ENCODE measurements at regions not wholly inside any gene's neighbourhood (a gene's known extent, or its start where the extent isn't known, plus 50 kb on each side); places are given as distances from the start of the nearest gene placed in this dataset.
"Not testable (repeated sequence)": the region's sequence is repeated elsewhere in the genome, so short reads cannot be mapped to it uniquely, and the experiment has no call there.

- Mint-ChIP-seq H3K4me3 (no peak overlapping the region), H3K27me3 (no peaks in the 10 kb centered on the region), H3K4me1 (ENCODE audit: low read depth) (peaks cover 6% of the 10 kb centered on the region), H3K36me3 (ENCODE audit: low read depth) (no peaks in the 10 kb centered on the region), H3K9me3 (peaks cover 2% of the 10 kb centered on the region), H3K27ac (no peak overlapping the region)
- POLR2A ChIA-PET, result interaction anchor here (0.8 to 1.4 kb wide), 2 partner anchors 17 to 22 kb away, joined by 3 to 4 read pairs; no protein-coding TSS in a partner anchor
- ATAC-seq (ENCODE audit: poor library complexity) (no peak), DNase-seq (no peak)
- Histone ChIP-seq H3K27me3 (ENCODE audit: control insufficient read depth in 1 of 2, insufficient read depth in 2 of 2, low read length in 2 of 2) (no peaks in the 10 kb centered on the region), H3K9me3 (ENCODE audit: control insufficient read depth in 1 of 2, insufficient read depth in 1 of 2, low read length in 2 of 2) (peaks cover 0 to 5% of the 10 kb centered on the region in 2 experiments), H3K36me3 (ENCODE audit: insufficient read depth, low read length) (no peaks in the 10 kb centered on the region), H3K27ac (ENCODE audit: low read depth in 1 of 2, low read length in 2 of 2) (no peak overlapping the region), H3K4me3 (ENCODE audit: low read length) (no peak overlapping the region), H3K4me1 (ENCODE audit: insufficient read depth, low read length) (no peaks in the 10 kb centered on the region)
- TF ChIP-seq CTCF (IDR thresholded peaks at IDR 0.05), result no peak
- CTCF ChIA-PET, result no interaction called here
- intact Hi-C loops (cut with DNase I, micrococcal nuclease), result loop anchor here in 1 of 2 experiments (5.0 kb wide), 1 partner anchor 45 kb away; no protein-coding TSS in a partner anchor
Observed at GRCh38 chr20:52426856-52427255, 235.3 kb upstream of the ZFP64 start.

- intact Hi-C loops (cut with DNase I, micrococcal nuclease), result loop anchor here in 1 of 2 experiments (5.0 kb wide), 1 partner anchor 43 kb away; no protein-coding TSS in a partner anchor
Observed at GRCh38 chr20:52425701-52426100, 234.1 kb upstream of the ZFP64 start.

GRCh38 chr20:52425253-52425652, 233.7 kb upstream of the ZFP64 start:
- intact Hi-C loops (cut with DNase I, micrococcal nuclease), result loop anchor here in 1 of 2 experiments (5.0 kb wide), 1 partner anchor 43 kb away; no protein-coding TSS in a partner anchor
- Histone ChIP-seq H3K27me3 (ENCODE audit: control insufficient read depth in 1 of 2, insufficient read depth in 2 of 2, low read length in 2 of 2) (no peaks in the 10 kb centered on the region), H3K36me3 (ENCODE audit: insufficient read depth, low read length) (no peaks in the 10 kb centered on the region), H3K4me1 (ENCODE audit: insufficient read depth, low read length) (no peaks in the 10 kb centered on the region), H3K27ac (ENCODE audit: low read depth in 1 of 2, low read length in 2 of 2) (no peak overlapping the region), H3K9me3 (ENCODE audit: control insufficient read depth in 1 of 2, insufficient read depth in 1 of 2, low read length in 2 of 2) (peaks cover 0 to 5% of the 10 kb centered on the region in 2 experiments), H3K4me3 (ENCODE audit: low read length) (no peak overlapping the region)
- TF ChIP-seq CTCF (IDR thresholded peaks at IDR 0.05), result no peak
- DNase-seq, result no peak
- no peak for ATAC-seq (ENCODE audit: poor library complexity)
- no peak overlapping the region for H3K4me3 Mint-ChIP-seq
- ChIA-PET CTCF (interaction anchor here (0.6 kb wide), 1 partner anchor 1482 kb away, joined by 3 read pairs; no protein-coding TSS in a partner anchor), POLR2A (no interaction called here)
- H3K4me1 Mint-ChIP-seq (ENCODE audit: low read depth), result peaks cover 6% of the 10 kb centered on the region
- H3K36me3 Mint-ChIP-seq (ENCODE audit: low read depth), result no peaks in the 10 kb centered on the region
- no peaks in the 10 kb centered on the region for H3K27me3 Mint-ChIP-seq
- no peak overlapping the region for H3K27ac Mint-ChIP-seq
- H3K9me3 Mint-ChIP-seq, result no peaks in the 10 kb centered on the region

More at GRCh38 chr20:52425701-52426100, 234.1 kb upstream of the ZFP64 start:
- H3K36me3 ChIP-seq (ENCODE audit: insufficient read depth, low read length), result no peaks in the 10 kb centered on the region
- H3K4me3 ChIP-seq (ENCODE audit: low read length), result no peak overlapping the region
- Mint-ChIP-seq H3K27me3 (no peaks in the 10 kb centered on the region), H3K27ac (no peak overlapping the region), H3K36me3 (ENCODE audit: low read depth) (no peaks in the 10 kb centered on the region), H3K4me3 (no peak overlapping the region), H3K4me1 (ENCODE audit: low read depth) (peaks cover 6% of the 10 kb centered on the region), H3K9me3 (no peaks in the 10 kb centered on the region)
- ChIA-PET POLR2A (interaction anchor here (1.4 kb wide), 1 partner anchor 16 kb away, joined by 4 read pairs; no protein-coding TSS in a partner anchor), CTCF (interaction anchor here (1.0 kb wide), 1 partner anchor 9 kb away, joined by 3 read pairs; no protein-coding TSS in a partner anchor)
- no peak for DNase-seq
- no peak overlapping the region for H3K27ac ChIP-seq (ENCODE audit: low read depth in 1 of 2, low read length in 2 of 2)
- no peak for ATAC-seq (ENCODE audit: poor library complexity)
- H3K4me1 ChIP-seq (ENCODE audit: insufficient read depth, low read length), result no peaks in the 10 kb centered on the region
- peaks cover 0 to 5% of the 10 kb centered on the region in 2 experiments for H3K9me3 ChIP-seq (ENCODE audit: control insufficient read depth in 1 of 2, insufficient read depth in 1 of 2, low read length in 2 of 2)
- no peak for TF ChIP-seq CTCF (IDR thresholded peaks at IDR 0.05)
- no peaks in the 10 kb centered on the region for H3K27me3 ChIP-seq (ENCODE audit: control insufficient read depth in 1 of 2, insufficient read depth in 2 of 2, low read length in 2 of 2)

- H3K36me3 ChIP-seq (ENCODE audit: insufficient read depth, low read length); DNase-seq; H3K4me3 Mint-ChIP-seq; H3K4me1 ChIP-seq (ENCODE audit: insufficient read depth, low read length); ATAC-seq (ENCODE audit: poor library complexity); H3K4me3 ChIP-seq (ENCODE audit: low read length); H3K27me3 Mint-ChIP-seq; H3K9me3 Mint-ChIP-seq; H3K27ac ChIP-seq (ENCODE audit: low read depth in 1 of 2, low read length in 2 of 2); H3K36me3 Mint-ChIP-seq (ENCODE audit: low read depth); H3K27me3 ChIP-seq (ENCODE audit: control insufficient read depth in 1 of 2, insufficient read depth in 2 of 2, low read length in 2 of 2); H3K27ac Mint-ChIP-seq; POLR2A ChIA-PET; H3K4me1 Mint-ChIP-seq (ENCODE audit: low read depth); H3K9me3 ChIP-seq (ENCODE audit: control insufficient read depth in 1 of 2, insufficient read depth in 1 of 2, low read length in 2 of 2): not testable (repeated sequence)
- CTCF ChIA-PET, result interaction anchor here (0.6 kb wide), 1 partner anchor 1483 kb away, joined by 3 read pairs; no protein-coding TSS in a partner anchor
- intact Hi-C loops (cut with DNase I, micrococcal nuclease), result loop anchor here in 1 of 2 experiments (5.0 kb wide), 1 partner anchor 668 kb away; no protein-coding TSS in a partner anchor
Observed at GRCh38 chr20:52424357-52424942, 232.9 kb upstream of the ZFP64 start.

- H3K4me3 Mint-ChIP-seq; H3K27me3 Mint-ChIP-seq; H3K27me3 ChIP-seq (ENCODE audit: control insufficient read depth in 1 of 2, insufficient read depth in 2 of 2, low read length in 2 of 2); H3K4me1 ChIP-seq (ENCODE audit: insufficient read depth, low read length); H3K27ac Mint-ChIP-seq; H3K36me3 ChIP-seq (ENCODE audit: insufficient read depth, low read length); POLR2A ChIA-PET; H3K4me1 Mint-ChIP-seq (ENCODE audit: low read depth); H3K27ac ChIP-seq (ENCODE audit: low read depth in 1 of 2, low read length in 2 of 2); H3K36me3 Mint-ChIP-seq (ENCODE audit: low read depth); H3K4me3 ChIP-seq (ENCODE audit: low read length); CTCF ChIA-PET; DNase-seq; ATAC-seq (ENCODE audit: poor library complexity): not testable (repeated sequence)
- intact Hi-C loops (cut with DNase I, micrococcal nuclease), result loop anchor here in 1 of 2 experiments (5.0 kb wide), 1 partner anchor 669 kb away; no protein-coding TSS in a partner anchor
- peaks cover 12% of the 10 kb centered on the region for H3K9me3 Mint-ChIP-seq
- H3K9me3 ChIP-seq (ENCODE audit: control insufficient read depth in 1 of 2, insufficient read depth in 1 of 2, low read length in 2 of 2), result peaks cover 5 to 12% of the 10 kb centered on the region in 2 experiments
Observed at GRCh38 chr20:52423536-52424140, 232.1 kb upstream of the ZFP64 start.
